ENCODE measurements at regions not wholly inside any gene's neighbourhood (a gene's known extent, or its start where the extent isn't known, plus 50 kb on each side); places are given as distances from the start of the nearest gene placed in this dataset.

DNA sequence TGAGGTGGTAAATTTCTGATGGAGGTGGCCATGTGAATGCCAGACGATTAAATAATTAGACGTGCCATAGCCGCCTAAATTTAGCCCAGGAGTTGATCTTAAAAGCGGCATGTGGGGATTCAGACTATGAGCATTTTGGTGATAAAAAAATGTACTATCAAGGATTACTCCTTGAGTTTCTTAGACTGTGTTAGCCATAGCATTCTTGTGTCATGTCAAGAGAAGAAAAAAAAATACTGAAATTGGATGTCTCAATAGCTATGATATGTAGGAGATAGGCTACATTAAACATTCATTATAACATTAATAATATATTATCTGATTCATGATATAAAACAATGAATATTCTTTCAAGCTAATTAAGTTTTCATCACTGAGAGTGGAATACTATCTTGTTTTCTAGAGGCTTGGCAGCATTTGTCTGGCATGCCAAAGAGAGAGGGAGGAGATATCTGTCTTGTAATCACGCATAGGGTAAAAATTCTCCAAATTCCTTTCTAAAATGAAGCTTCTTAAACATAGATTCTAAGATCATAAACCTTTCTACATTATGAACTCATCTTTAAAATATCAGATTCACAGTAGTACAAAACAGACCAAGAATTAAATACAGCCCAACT, 727.0 kb downstream of the C12orf50 start:
- TF ChIP-seq, protein P1, sequence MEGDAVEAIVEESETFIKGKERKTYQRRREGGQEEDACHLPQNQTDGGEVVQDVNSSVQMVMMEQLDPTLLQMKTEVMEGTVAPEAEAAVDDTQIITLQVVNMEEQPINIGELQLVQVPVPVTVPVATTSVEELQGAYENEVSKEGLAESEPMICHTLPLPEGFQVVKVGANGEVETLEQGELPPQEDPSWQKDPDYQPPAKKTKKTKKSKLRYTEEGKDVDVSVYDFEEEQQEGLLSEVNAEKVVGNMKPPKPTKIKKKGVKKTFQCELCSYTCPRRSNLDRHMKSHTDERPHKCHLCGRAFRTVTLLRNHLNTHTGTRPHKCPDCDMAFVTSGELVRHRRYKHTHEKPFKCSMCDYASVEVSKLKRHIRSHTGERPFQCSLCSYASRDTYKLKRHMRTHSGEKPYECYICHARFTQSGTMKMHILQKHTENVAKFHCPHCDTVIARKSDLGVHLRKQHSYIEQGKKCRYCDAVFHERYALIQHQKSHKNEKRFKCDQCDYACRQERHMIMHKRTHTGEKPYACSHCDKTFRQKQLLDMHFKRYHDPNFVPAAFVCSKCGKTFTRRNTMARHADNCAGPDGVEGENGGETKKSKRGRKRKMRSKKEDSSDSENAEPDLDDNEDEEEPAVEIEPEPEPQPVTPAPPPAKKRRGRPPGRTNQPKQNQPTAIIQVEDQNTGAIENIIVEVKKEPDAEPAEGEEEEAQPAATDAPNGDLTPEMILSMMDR (IDR thresholded peaks at IDR 0.05) = no peak
- no peak for TF ChIP-seq EZH2 (IDR thresholded peaks at IDR 0.05)
- TF ChIP-seq EZH2phosphoT487 (IDR thresholded peaks at IDR 0.05) = no peak
